ENCODE measurements at regions not wholly inside any gene's neighbourhood (a gene's known extent, or its start where the extent isn't known, plus 50 kb on each side); places are given as distances from the start of the nearest gene placed in this dataset.

GRCh38 chr7:91717681-91718470 is 162.6 kb downstream of the MTERF1 start:
- TF ChIP-seq CTCF (IDR thresholded peaks at IDR 0.05) (no peak), POLR2A (IDR thresholded peaks at IDR 0.05) (no peak)
